ENCODE measurements at regions not wholly inside any gene's neighbourhood (a gene's known extent, or its start where the extent isn't known, plus 50 kb on each side); places are given as distances from the start of the nearest gene placed in this dataset.

GRCh38 chr11:116540645-116541304, 232.0 kb downstream of the BUD13 start:
- Mint-ChIP-seq H3K4me3 (no peak overlapping the region), H3K9me3 (no peaks in the 10 kb centered on the region), H3K27ac (no peak overlapping the region), H3K4me1 (peaks cover 9% of the 10 kb centered on the region), H3K36me3 (ENCODE audit: low read depth) (no peaks in the 10 kb centered on the region), H3K27me3 (ENCODE audit: insufficient read depth) (peaks cover 22% of the 10 kb centered on the region)
- H3K27me3 ChIP-seq (ENCODE audit: control insufficient read depth, insufficient read depth, low read length, poor library complexity, severe bottlenecking): peaks cover 14% of the 10 kb centered on the region
- WGBS, 2 experiments (ENCODE audit: insufficient coverage in 1 of 2, insufficient read length in 1 of 2): 87 to 92% methylated on average over 3 to 4 of the region's 4 CpGs
- H3K9ac ChIP-seq (ENCODE audit: extremely low read depth, low read length, poor library complexity, severe bottlenecking): no peak overlapping the region
- no peak overlapping the region for H3K27ac ChIP-seq (ENCODE audit: low read depth, low read length)
- H3K4me1 ChIP-seq (ENCODE audit: control insufficient read depth, insufficient read depth, low read length): no peaks in the 10 kb centered on the region
- peak; percentile 15 for DNase-seq
- H3K36me3 ChIP-seq (ENCODE audit: control insufficient read depth, insufficient read depth, low read length): no peaks in the 10 kb centered on the region
- no peaks in the 10 kb centered on the region for H3K9me3 ChIP-seq (ENCODE audit: control insufficient read depth, low read length)
- no peak for TF ChIP-seq CTCF (conservative IDR thresholded peaks at IDR 0.05)
- no peak overlapping the region for H3K4me3 ChIP-seq (ENCODE audit: low read length)

- no peaks in the 10 kb centered on the region for H3K9me3 Mint-ChIP-seq
- no peaks in the 10 kb centered on the region for H3K36me3 Mint-ChIP-seq (ENCODE audit: low read depth)
- peaks cover 16% of the 10 kb centered on the region for H3K4me1 Mint-ChIP-seq
- Histone ChIP-seq H3K9ac (ENCODE audit: extremely low read depth, low read length, poor library complexity, severe bottlenecking) (no peak overlapping the region), H3K27ac (ENCODE audit: low read depth, low read length) (no peak overlapping the region), H3K27me3 (ENCODE audit: control insufficient read depth, insufficient read depth, low read length, poor library complexity, severe bottlenecking) (peaks cover 14% of the 10 kb centered on the region), H3K9me3 (ENCODE audit: control insufficient read depth, low read length) (no peaks in the 10 kb centered on the region), H3K4me1 (ENCODE audit: control insufficient read depth, insufficient read depth, low read length) (peaks cover 5% of the 10 kb centered on the region), H3K36me3 (ENCODE audit: control insufficient read depth, insufficient read depth, low read length) (no peaks in the 10 kb centered on the region), H3K4me3 (ENCODE audit: low read length) (no peak overlapping the region)
- H3K27me3 Mint-ChIP-seq (ENCODE audit: insufficient read depth): peaks cover 22% of the 10 kb centered on the region
- peak; percentile 17 for DNase-seq
- no peak for TF ChIP-seq CTCF (conservative IDR thresholded peaks at IDR 0.05)
- WGBS, 2 experiments (ENCODE audit: insufficient coverage in 1 of 2, insufficient read length in 1 of 2): 81 to 100% methylated on average over 1 to 2 of the region's 2 CpGs
- no peak overlapping the region for H3K4me3 Mint-ChIP-seq
- H3K27ac Mint-ChIP-seq: no peak overlapping the region
Observed at GRCh38 chr11:116539836-116540418, 232.9 kb downstream of the BUD13 start.

GRCh38 chr11:116539211-116539610, 233.6 kb downstream of the BUD13 start:
- H3K9me3 Mint-ChIP-seq: no peaks in the 10 kb centered on the region
- H3K27me3 Mint-ChIP-seq (ENCODE audit: insufficient read depth): peaks cover 22% of the 10 kb centered on the region
- H3K27me3 ChIP-seq (ENCODE audit: control insufficient read depth, insufficient read depth, low read length, poor library complexity, severe bottlenecking): peaks cover 10% of the 10 kb centered on the region
- no peaks in the 10 kb centered on the region for H3K9me3 ChIP-seq (ENCODE audit: control insufficient read depth, low read length)
- H3K9ac ChIP-seq (ENCODE audit: extremely low read depth, low read length, poor library complexity, severe bottlenecking): no peak overlapping the region
- H3K4me1 Mint-ChIP-seq: peaks cover 23% of the 10 kb centered on the region
- WGBS, 2 experiments (ENCODE audit: insufficient coverage in 1 of 2, insufficient read length in 1 of 2): 85 to 90% methylated on average over 4 of the region's 4 CpGs
- H3K4me1 ChIP-seq (ENCODE audit: control insufficient read depth, insufficient read depth, low read length): peaks cover 5% of the 10 kb centered on the region
- H3K4me3 ChIP-seq (ENCODE audit: low read length): no peak overlapping the region
- H3K36me3 Mint-ChIP-seq (ENCODE audit: low read depth): no peaks in the 10 kb centered on the region
- H3K27ac ChIP-seq (ENCODE audit: low read depth, low read length): no peak overlapping the region
- DNase-seq: peak; percentile 17
- H3K36me3 ChIP-seq (ENCODE audit: control insufficient read depth, insufficient read depth, low read length): no peaks in the 10 kb centered on the region
- H3K27ac Mint-ChIP-seq: no peak overlapping the region
- no peak overlapping the region for H3K4me3 Mint-ChIP-seq
- TF ChIP-seq CTCF (conservative IDR thresholded peaks at IDR 0.05): no peak

Measured in endodermal cell (in vitro differentiated cells).